UCSD-AML1 (cell line): ENCODE measurements at regions not wholly inside any gene's neighbourhood (a gene's known extent, or its start where the extent isn't known, plus 50 kb on each side); places are given as distances from the start of the nearest gene placed in this dataset.
"Not testable (repeated sequence)": the region's sequence is repeated elsewhere in the genome, so short reads cannot be mapped to it uniquely, and the experiment has no call there.

Experiments
- DNase-seq: peaks from one replicate; lab custom pipeline; 2025; ENCODE audit not compliant: unreplicated experiment; lab: John Stamatoyannopoulos, UW

- not testable (repeated sequence) for DNase-seq
Measured at GRCh38 chr5:99478450-99478849, 549.6 kb upstream of the CHD1 start.

GRCh38 chr5:99473328-99473727 lies 544.5 kb upstream of the CHD1 start:
- DNase-seq = not testable (repeated sequence)

DNA sequence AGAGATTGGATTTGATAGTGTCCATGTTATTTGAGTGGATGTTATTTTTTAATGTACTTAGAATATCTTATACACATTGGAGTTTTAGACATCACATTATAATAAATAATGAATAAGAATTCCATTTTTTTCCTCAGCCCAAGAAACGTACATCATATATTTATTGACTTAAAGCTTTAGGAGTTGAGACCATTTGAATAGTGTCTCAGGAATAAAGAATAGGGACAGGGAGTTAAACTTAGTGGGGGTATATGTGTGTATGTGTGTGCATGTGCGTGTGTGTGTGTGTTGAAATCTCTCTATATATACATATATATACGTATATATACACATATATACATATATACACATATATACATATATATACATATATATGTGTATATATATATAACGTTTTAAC lies 542.9 kb upstream of the CHD1 start:
- not testable (repeated sequence) for DNase-seq

- DNase-seq = not testable (repeated sequence)
Measured at GRCh38 chr5:99471178-99471577, 542.4 kb upstream of the CHD1 start.

GRCh38 chr5:99470636-99471035 lies 541.8 kb upstream of the CHD1 start:
- not testable (repeated sequence) for DNase-seq

GRCh38 chr5:99460701-99461100 lies 531.9 kb upstream of the CHD1 start:
- DNase-seq = no peak

DNA sequence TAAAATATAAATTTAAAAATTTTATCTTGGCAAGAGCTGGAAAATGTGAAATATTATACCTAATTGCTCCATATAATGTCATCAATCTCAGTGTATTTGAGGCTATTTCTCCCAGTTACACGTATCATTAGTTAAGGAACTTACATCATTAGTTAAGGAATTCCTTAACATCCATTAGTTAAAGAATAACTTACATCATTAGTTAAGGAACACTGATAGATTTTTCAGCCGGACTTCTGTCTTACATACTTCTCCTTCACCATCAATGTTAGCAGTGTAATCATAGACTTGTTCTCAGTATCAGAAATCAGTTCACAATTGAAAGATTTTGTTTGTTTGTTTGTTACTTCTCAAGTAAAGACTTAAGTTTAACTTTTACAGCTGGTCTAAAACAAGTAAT lies 524.4 kb upstream of the CHD1 start:
- no peak for DNase-seq

DNA sequence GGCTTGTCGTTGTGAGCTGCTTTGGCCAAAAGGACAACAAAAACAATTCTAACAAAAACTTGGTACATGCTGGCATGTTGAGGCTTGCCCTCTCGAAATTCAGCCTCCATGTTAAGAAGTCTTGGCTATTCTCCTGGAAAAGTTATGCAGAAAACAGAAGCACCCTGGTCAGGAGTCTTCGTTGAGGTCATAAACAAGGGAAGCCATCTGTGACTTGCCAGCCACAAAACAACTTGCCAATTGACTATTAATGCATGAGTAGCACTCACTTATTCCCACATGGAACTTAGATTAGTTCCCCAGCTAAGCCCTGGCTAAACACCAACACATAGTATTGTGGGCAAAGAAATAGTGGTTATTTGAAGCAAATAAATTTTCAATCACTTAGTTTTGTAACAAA lies 521.0 kb upstream of the CHD1 start:
- DNase-seq = no peak

- DNase-seq = no peak
Measured at GRCh38 chr5:99445805-99446204, 517.0 kb upstream of the CHD1 start.

- no peak for DNase-seq
Measured at GRCh38 chr5:99441235-99441634, 512.4 kb upstream of the CHD1 start.

DNA sequence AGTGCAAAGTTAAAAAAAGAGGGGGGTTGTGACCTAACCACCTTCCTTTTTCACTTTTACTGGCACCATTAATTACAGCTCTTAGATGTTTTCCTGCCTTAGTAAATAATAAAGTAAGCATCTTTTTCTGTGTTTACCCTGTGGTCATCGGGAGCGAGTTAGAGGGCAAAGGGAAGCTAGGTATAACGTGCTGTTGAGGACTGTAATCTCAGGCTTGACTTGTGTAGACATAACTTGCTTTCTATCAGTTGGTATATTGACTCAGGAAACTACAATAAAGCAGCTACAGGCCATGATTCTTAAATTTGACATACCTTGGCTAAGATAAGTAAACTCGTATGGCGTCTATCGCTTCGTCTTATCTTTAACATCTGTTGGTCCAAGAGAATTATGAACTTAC lies 509.8 kb upstream of the CHD1 start:
- DNase-seq = no peak

GRCh38 chr5:99437986-99438385 lies 509.2 kb upstream of the CHD1 start:
- DNase-seq = no peak

DNA sequence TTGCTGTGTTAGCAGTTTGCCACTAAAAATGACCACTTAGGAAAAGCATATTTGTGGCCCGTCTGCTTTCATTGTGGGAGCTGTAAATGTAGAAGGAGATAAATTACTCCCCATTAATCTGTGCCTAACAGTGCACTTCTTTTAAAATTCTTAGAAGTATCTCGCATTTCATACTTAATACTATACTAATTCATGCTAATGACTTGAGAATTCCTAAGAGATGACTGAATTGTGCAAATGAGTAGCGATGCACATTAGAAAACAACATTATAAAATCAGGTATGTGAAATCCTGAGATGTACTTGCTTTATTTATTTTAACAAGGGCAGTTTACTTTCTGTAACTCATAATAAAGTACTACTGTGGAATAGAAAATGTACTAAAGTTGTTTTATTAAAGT lies 494.6 kb upstream of the CHD1 start:
- DNase-seq = not testable (repeated sequence)

GRCh38 chr5:99418640-99419039 lies 489.8 kb upstream of the CHD1 start:
- not testable (repeated sequence) for DNase-seq

GRCh38 chr5:99410386-99410785 lies 481.6 kb upstream of the CHD1 start:
- not testable (repeated sequence) for DNase-seq

GRCh38 chr5:99404764-99405302 lies 476.0 kb upstream of the CHD1 start:
- not testable (repeated sequence) for DNase-seq

DNA sequence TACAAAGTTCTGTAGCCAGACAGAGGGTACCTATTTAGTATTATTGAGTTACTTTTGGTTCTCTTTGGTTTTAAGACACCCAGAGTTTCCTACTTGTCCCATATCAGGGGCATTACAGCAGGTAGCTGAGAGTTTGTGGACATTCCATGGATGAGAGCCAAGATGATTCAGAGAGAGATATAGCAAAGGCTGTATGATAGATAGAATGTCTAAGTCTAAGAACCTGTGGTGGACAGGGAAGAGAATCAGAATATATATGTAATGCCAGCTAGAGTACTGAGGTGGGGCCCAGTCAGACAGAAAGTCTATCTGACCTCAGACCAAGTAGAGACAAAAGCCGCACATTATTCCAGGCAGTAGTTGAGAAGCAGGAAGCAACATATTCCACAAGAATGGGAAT lies 471.8 kb upstream of the CHD1 start:
- DNase-seq = not testable (repeated sequence)

- DNase-seq = no peak
Measured at GRCh38 chr5:99398976-99399375, 470.2 kb upstream of the CHD1 start.

GRCh38 chr5:99386406-99387077 lies 457.7 kb upstream of the CHD1 start:
- no peak for DNase-seq

- no peak for DNase-seq
Measured at GRCh38 chr5:99379187-99379586, 450.4 kb upstream of the CHD1 start.

DNA sequence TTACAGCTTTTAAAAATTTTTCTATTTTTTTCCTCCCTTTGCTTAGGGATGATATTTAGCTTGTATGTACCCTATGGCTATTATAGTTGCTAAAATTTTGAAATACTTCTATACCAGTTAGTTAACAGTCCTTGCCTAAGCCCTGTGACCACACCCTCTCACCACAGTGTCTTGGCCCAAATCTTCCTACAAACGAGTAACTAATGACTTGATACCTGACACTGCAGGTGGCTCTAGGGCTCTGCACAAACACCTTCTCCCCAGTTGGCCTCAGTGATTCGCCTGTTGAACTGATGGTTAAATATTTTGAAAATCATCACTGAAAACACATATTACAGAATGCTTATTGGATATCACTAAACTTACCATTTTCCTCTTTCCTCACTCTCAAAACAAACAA lies 449.6 kb upstream of the CHD1 start:
- no peak for DNase-seq

- no peak for DNase-seq
Measured at GRCh38 chr5:99369797-99370593, 441.2 kb upstream of the CHD1 start.
